Activated T-helper 17 cell treated with anti-CD3 and anti-CD28 coated beads, Interleukin-2, amount 50 U/mL, for 72 hours (primary cell): ENCODE measurements at regions not wholly inside any gene's neighbourhood (a gene's known extent, or its start where the extent isn't known, plus 50 kb on each side); places are given as distances from the start of the nearest gene placed in this dataset.

Experiments
- ATAC-seq: fragments of 150-1000 bp; cut with Tn5 transposase; replicated peaks from 2 replicates; pipeline ENCODE4 v1.10.0; 2021; ENCODE audit warnings: mild to moderate bottlenecking, moderate library complexity
- H3K27ac Mint-ChIP-seq: one replicate; pipeline ENCODE4 v1.8.0; 2022; ENCODE audit warnings: mixed read lengths
- H3K27me3 Mint-ChIP-seq: one replicate; pipeline ENCODE4 v1.8.0; 2022; ENCODE audit warnings: mixed read lengths
- H3K36me3 Mint-ChIP-seq: one replicate; pipeline ENCODE4 v1.8.0; 2022; ENCODE audit warnings: low read depth, mild to moderate bottlenecking, mixed read lengths
- H3K4me1 Mint-ChIP-seq: one replicate; pipeline ENCODE4 v1.8.0; 2022; ENCODE audit warnings: mixed read lengths
- H3K4me3 Mint-ChIP-seq: one replicate; pipeline ENCODE4 v1.8.0; 2022; ENCODE audit warnings: mild to moderate bottlenecking, mixed read lengths
- H3K9me3 Mint-ChIP-seq: one replicate; pipeline ENCODE4 v1.8.0; 2022; ENCODE audit warnings: mixed read lengths

DNA sequence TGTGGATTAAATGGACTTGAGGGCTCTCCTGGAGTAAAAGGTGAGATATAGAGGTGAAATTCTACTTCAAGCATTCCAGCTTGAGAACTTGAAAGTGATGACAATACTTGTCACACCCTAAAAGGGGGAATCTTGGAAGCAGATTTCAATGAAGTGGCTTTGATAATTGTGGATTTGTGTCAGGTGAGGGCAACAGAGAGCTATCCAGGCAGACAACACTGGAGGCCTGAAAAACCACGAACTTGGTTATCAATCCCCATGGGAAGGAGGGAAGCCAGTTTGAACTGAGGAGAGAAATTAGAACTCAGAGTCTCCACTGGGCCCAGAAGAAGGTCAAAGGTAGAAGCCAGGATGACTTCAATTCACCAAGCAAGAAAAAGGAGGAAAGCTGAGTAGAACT, 263.9 kb downstream of the FIGN start:
- H3K27me3 Mint-ChIP-seq: no peaks in the 10 kb centered on the region
- H3K9me3 Mint-ChIP-seq: peaks cover 5% of the 10 kb centered on the region
- ATAC-seq: no peak
- H3K4me1 Mint-ChIP-seq: no peaks in the 10 kb centered on the region
- no peaks in the 10 kb centered on the region for H3K36me3 Mint-ChIP-seq
- H3K27ac Mint-ChIP-seq: no peak overlapping the region
- no peak overlapping the region for H3K4me3 Mint-ChIP-seq

DNA sequence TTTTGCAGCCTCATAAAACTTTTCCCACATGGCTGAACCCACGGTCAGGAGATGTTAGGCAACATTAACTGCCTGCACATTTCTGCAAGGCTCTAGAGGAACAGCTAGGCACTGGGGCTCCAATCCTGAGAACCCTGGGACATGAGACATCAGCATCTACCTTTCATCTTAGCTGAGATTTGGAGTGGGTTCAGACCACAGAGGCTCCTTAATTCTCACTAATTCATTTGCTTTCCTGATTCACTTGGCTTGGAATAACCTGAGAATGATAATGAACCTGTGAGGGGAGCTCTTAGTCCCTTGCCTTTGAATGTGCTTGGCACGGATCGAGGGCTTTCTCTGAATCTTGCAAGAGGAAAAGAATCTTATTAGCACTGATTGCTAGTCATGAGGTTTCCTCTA, 266.2 kb downstream of the FIGN start:
- H3K36me3 Mint-ChIP-seq: no peaks in the 10 kb centered on the region
- H3K4me3 Mint-ChIP-seq: no peak overlapping the region
- no peaks in the 10 kb centered on the region for H3K4me1 Mint-ChIP-seq
- peaks cover 5% of the 10 kb centered on the region for H3K9me3 Mint-ChIP-seq
- no peak overlapping the region for H3K27ac Mint-ChIP-seq
- no peak for ATAC-seq
- no peaks in the 10 kb centered on the region for H3K27me3 Mint-ChIP-seq

- Mint-ChIP-seq H3K4me3 (no peak overlapping the region), H3K9me3 (peaks cover 6% of the 10 kb centered on the region), H3K36me3 (no peaks in the 10 kb centered on the region), H3K27ac (no peak overlapping the region), H3K27me3 (no peaks in the 10 kb centered on the region), H3K4me1 (no peaks in the 10 kb centered on the region)
- ATAC-seq: no peak
These were observed 268.6 kb downstream of the FIGN start for GRCh38 chr2:163467251-163467630.

DNA sequence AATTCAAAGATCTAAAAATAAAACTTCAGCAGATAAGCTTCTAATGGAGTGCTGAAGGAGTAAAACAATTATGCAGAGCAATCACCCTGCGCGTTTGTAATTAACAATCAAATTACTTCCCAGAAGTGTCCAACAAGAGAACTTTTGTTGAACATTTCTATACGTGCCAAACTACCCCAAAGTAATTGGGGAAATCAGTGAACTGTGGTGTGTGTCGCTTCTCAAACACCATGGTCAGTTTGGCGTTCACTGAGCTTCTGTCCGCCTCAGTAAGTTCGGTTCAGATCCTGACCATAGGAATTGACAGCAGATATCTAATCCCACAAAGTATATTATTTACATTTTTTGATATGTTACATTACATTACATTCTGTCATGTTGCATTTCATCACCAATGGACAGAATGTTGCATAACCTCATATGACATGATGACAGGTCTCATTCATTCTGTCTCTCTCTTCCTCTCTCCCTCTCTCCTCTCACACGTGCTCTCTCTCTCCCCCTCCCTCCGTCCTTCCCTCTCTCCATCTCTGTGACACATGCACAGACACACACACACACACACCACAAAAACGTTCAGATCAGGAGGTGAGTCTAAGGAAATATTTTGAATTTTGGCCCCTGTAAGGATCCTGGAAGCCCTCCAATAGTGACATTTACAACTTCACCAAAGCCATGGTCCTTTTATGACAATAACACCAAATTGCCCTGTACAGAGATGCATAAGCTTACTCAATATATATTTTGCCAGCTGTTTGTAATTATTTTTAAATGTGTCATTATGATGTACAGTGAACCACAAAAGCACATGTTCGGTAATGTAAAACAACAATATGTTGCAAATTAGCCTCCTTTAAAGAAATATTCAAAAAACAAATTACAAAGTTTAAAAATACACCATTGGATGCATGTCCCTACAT, 269.2 kb downstream of the FIGN start:
- H3K4me1 Mint-ChIP-seq: no peaks in the 10 kb centered on the region
- H3K27me3 Mint-ChIP-seq: no peaks in the 10 kb centered on the region
- ATAC-seq: no peak

GRCh38 chr2:163465440-163465839, 270.4 kb downstream of the FIGN start:
- no peaks in the 10 kb centered on the region for H3K27me3 Mint-ChIP-seq
- no peaks in the 10 kb centered on the region for H3K36me3 Mint-ChIP-seq
- no peak overlapping the region for H3K4me3 Mint-ChIP-seq
- peaks cover 6% of the 10 kb centered on the region for H3K9me3 Mint-ChIP-seq
- no peaks in the 10 kb centered on the region for H3K4me1 Mint-ChIP-seq
- ATAC-seq: no peak
- no peak overlapping the region for H3K27ac Mint-ChIP-seq

More for the DNA sequence above, 269.2 kb downstream of the FIGN start:
- H3K9me3 Mint-ChIP-seq: peaks cover 6% of the 10 kb centered on the region
- no peak overlapping the region for H3K27ac Mint-ChIP-seq
- no peak overlapping the region for H3K4me3 Mint-ChIP-seq
- no peaks in the 10 kb centered on the region for H3K36me3 Mint-ChIP-seq

DNA sequence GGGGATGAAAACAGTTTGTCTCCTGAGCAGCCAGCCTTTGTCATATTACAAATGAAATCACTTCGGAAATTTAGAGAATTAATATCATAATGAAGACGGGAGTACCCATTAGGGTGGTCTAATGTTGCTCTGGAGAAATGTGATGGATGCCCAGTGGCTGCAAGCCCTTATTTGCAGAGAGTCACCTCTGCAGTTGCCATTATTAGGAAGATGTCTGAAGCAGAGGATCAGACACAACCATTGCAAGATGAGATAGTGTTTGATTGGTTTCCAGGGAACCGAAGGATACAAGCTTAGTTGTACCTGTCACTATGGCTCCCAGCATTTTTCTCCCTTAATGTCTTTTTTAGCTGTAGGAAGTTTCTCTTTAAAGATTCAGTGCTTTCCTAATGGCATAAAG, 272.4 kb downstream of the FIGN start:
- Mint-ChIP-seq H3K36me3 (no peaks in the 10 kb centered on the region), H3K4me1 (no peaks in the 10 kb centered on the region), H3K27me3 (no peaks in the 10 kb centered on the region), H3K4me3 (no peak overlapping the region), H3K9me3 (peaks cover 6% of the 10 kb centered on the region), H3K27ac (no peak overlapping the region)
- no peak for ATAC-seq

DNA sequence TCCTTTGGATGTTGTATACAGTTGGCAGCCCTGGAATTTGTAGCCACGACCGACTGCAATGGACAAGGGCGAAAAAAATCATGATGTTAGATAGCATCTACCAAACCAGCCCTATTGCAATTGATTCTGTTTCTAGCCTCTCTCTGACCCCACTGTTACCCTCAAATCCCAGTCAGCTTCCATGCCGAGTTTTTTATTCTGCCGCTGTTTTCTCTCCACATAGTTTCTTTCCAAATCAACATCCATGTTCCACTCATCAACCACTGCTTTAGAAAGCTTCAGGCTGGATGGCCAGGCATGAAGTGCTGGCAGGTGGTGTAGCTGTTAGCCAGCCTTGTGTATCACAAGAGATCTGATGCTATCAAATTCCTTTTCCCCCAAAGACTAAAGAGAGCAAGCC, 272.8 kb downstream of the FIGN start:
- Mint-ChIP-seq H3K4me3 (no peak overlapping the region), H3K9me3 (peaks cover 6% of the 10 kb centered on the region), H3K36me3 (no peaks in the 10 kb centered on the region), H3K27ac (no peak overlapping the region), H3K27me3 (no peaks in the 10 kb centered on the region), H3K4me1 (no peaks in the 10 kb centered on the region)
- ATAC-seq: no peak

GRCh38 chr2:163459986-163460385, 275.8 kb downstream of the FIGN start:
- no peak overlapping the region for H3K27ac Mint-ChIP-seq
- no peaks in the 10 kb centered on the region for H3K4me1 Mint-ChIP-seq
- ATAC-seq: no peak
- H3K4me3 Mint-ChIP-seq: no peak overlapping the region
- peaks cover 6% of the 10 kb centered on the region for H3K9me3 Mint-ChIP-seq
- H3K36me3 Mint-ChIP-seq: no peaks in the 10 kb centered on the region
- H3K27me3 Mint-ChIP-seq: no peaks in the 10 kb centered on the region

GRCh38 chr2:163456953-163457743, 278.7 kb downstream of the FIGN start:
- no peak for ATAC-seq
- no peaks in the 10 kb centered on the region for H3K36me3 Mint-ChIP-seq
- no peak overlapping the region for H3K4me3 Mint-ChIP-seq
- H3K27me3 Mint-ChIP-seq: no peaks in the 10 kb centered on the region
- H3K9me3 Mint-ChIP-seq: peaks cover 8% of the 10 kb centered on the region
- no peak overlapping the region for H3K27ac Mint-ChIP-seq
- H3K4me1 Mint-ChIP-seq: no peaks in the 10 kb centered on the region

DNA sequence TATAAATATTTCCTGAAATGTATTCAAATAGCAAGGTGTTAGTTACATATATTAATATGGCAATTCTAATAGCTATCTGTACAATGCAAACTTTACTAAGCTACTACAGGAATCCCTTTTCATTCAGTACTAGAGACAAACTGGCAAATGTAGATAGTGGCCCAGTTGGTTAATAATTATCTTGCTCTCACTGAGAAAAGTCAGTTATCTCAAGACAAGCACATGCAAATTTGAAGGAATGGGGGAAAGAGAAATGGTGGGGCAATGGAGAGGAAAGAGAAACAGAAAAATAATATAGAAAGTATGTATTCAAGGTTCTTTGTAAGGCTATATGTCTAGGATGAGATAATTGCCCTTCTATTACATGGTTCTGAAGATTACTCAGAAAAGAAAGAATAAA, 280.0 kb downstream of the FIGN start:
- no peak overlapping the region for H3K4me3 Mint-ChIP-seq
- no peaks in the 10 kb centered on the region for H3K27me3 Mint-ChIP-seq
- peaks cover 8% of the 10 kb centered on the region for H3K9me3 Mint-ChIP-seq
- H3K27ac Mint-ChIP-seq: no peak overlapping the region
- ATAC-seq: no peak
- no peaks in the 10 kb centered on the region for H3K4me1 Mint-ChIP-seq
- H3K36me3 Mint-ChIP-seq: no peaks in the 10 kb centered on the region

- Mint-ChIP-seq H3K4me3 (no peak overlapping the region), H3K9me3 (peaks cover 8% of the 10 kb centered on the region), H3K27me3 (no peaks in the 10 kb centered on the region), H3K27ac (no peak overlapping the region), H3K36me3 (no peaks in the 10 kb centered on the region), H3K4me1 (no peaks in the 10 kb centered on the region)
- no peak for ATAC-seq
These were observed 281.9 kb downstream of the FIGN start for GRCh38 chr2:163453920-163454319.

GRCh38 chr2:163441603-163442002, 294.2 kb downstream of the FIGN start:
- H3K36me3 Mint-ChIP-seq: no peaks in the 10 kb centered on the region
- H3K27ac Mint-ChIP-seq: no peak overlapping the region
- no peak for ATAC-seq
- H3K9me3 Mint-ChIP-seq: peaks cover 11% of the 10 kb centered on the region
- H3K4me3 Mint-ChIP-seq: no peak overlapping the region
- H3K27me3 Mint-ChIP-seq: no peaks in the 10 kb centered on the region
- no peaks in the 10 kb centered on the region for H3K4me1 Mint-ChIP-seq

- no peak for ATAC-seq
- Mint-ChIP-seq H3K36me3 (no peaks in the 10 kb centered on the region), H3K27me3 (no peaks in the 10 kb centered on the region), H3K4me3 (no peak overlapping the region), H3K27ac (no peak overlapping the region), H3K9me3 (peaks cover 15% of the 10 kb centered on the region), H3K4me1 (no peaks in the 10 kb centered on the region)
These were observed 298.8 kb downstream of the FIGN start for GRCh38 chr2:163436963-163437362.

DNA sequence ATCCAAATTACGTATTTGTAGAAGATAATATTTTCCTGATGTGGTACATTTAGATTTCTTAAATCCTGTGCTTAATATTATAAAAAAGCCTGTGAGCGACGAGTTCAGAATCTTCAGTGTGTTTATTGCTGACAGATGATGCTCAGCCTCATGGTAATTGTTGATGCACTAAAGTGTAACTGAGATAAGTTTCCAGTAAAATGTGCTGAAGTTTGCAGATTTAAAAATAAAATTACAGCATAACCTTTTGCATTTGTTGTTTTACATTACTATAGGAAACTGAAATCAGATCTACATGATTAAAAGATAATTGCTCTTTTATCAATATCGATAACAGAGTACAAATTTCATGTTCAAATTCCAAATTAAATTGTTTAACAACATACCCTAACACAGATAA, 307.6 kb downstream of the FIGN start:
- Mint-ChIP-seq H3K27ac (no peak overlapping the region), H3K36me3 (no peaks in the 10 kb centered on the region), H3K4me3 (no peak overlapping the region), H3K9me3 (peaks cover 10% of the 10 kb centered on the region), H3K27me3 (no peaks in the 10 kb centered on the region), H3K4me1 (no peaks in the 10 kb centered on the region)
- ATAC-seq: no peak

- Mint-ChIP-seq H3K9me3 (peaks cover 9% of the 10 kb centered on the region), H3K36me3 (no peaks in the 10 kb centered on the region), H3K27ac (no peak overlapping the region), H3K4me1 (no peaks in the 10 kb centered on the region), H3K27me3 (no peaks in the 10 kb centered on the region), H3K4me3 (no peak overlapping the region)
- ATAC-seq: no peak
These were observed 315.2 kb downstream of the FIGN start for GRCh38 chr2:163420604-163421003.
